T-helper 17 cell (primary cell): ENCODE measurements at regions not wholly inside any gene's neighbourhood (a gene's known extent, or its start where the extent isn't known, plus 50 kb on each side); places are given as distances from the start of the nearest gene placed in this dataset.

Experiments
- ATAC-seq: fragments of 150-1000 bp; cut with Tn5 transposase; 2 replicates; pipeline ENCODE4 v1.10.0; 2021; ENCODE audit warnings: mild to moderate bottlenecking, moderate library complexity
- DNase-seq, 3 donors: peaks; one replicate each; pipeline versions ENCODE4 v3.0.0 to v3.0.0-alpha.2; 2020 to 2021
- H3K9me3 ChIP-seq: one replicate; pipeline ENCODE4 v1.7.0; 2013; ENCODE audit warnings: low read length, mild to moderate bottlenecking; ENCODE audit not compliant: control insufficient read depth, poor library complexity, severe bottlenecking
- H3K27ac Mint-ChIP-seq: one replicate; pipeline ENCODE4 v1.8.0; 2022; ENCODE audit warnings: mild to moderate bottlenecking, moderate library complexity, mixed read lengths
- H3K27me3 Mint-ChIP-seq: one replicate; pipeline ENCODE4 v1.8.0; 2022; ENCODE audit warnings: mixed read lengths
- H3K36me3 Mint-ChIP-seq: one replicate; pipeline ENCODE4 v1.8.0; 2022; ENCODE audit warnings: low read depth, mixed read lengths
- H3K4me1 Mint-ChIP-seq: one replicate; pipeline ENCODE4 v1.8.0; 2022; ENCODE audit warnings: mild to moderate bottlenecking, mixed read lengths
- H3K4me3 Mint-ChIP-seq: one replicate; pipeline ENCODE4 v1.8.0; 2022; ENCODE audit warnings: mild to moderate bottlenecking, moderate library complexity, mixed read lengths

DNA sequence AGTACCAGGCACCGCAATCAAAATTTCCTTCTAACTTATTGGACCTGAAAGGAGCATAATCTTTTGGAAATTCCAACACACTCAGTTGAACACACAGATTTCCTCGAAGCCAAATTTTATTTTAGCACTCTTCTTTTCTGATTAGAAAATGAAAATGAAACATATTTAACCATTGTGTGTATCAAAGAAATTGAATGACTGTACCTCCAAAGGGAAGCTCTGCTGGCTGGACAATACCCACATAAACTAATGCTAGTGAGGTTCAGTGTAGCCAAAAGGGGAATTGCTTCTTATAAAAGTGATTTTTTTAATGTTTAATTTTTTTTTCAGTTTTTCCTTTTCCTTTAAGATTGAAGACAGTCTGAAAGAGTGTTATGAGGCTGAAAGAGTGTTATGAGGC lies 239.6 kb upstream of the NREP start:
- no peak for ATAC-seq
- Mint-ChIP-seq H3K4me1 (no peaks in the 10 kb centered on the region), H3K4me3 (no peak overlapping the region), H3K36me3 (no peaks in the 10 kb centered on the region), H3K27ac (no peak overlapping the region), H3K27me3 (no peaks in the 10 kb centered on the region)
- no peaks in the 10 kb centered on the region for H3K9me3 ChIP-seq
- DNase-seq, result no peak

- no peak overlapping the region for H3K4me3 Mint-ChIP-seq
- H3K4me1 Mint-ChIP-seq, result no peaks in the 10 kb centered on the region
- no peaks in the 10 kb centered on the region for H3K36me3 Mint-ChIP-seq
- ATAC-seq (no peak), DNase-seq (no peak)
- H3K27ac Mint-ChIP-seq, result no peak overlapping the region
- H3K9me3 ChIP-seq, result no peaks in the 10 kb centered on the region
- no peaks in the 10 kb centered on the region for H3K27me3 Mint-ChIP-seq
Observed at GRCh38 chr5:111995701-111996100, 238.7 kb upstream of the NREP start.

- H3K9me3 ChIP-seq, result no peaks in the 10 kb centered on the region
- ATAC-seq (no peak), DNase-seq (no peak)
- Mint-ChIP-seq H3K4me1 (no peaks in the 10 kb centered on the region), H3K27me3 (no peaks in the 10 kb centered on the region), H3K4me3 (no peak overlapping the region), H3K27ac (no peak overlapping the region), H3K36me3 (no peaks in the 10 kb centered on the region)
Observed at GRCh38 chr5:111993242-111993641, 236.2 kb upstream of the NREP start.

GRCh38 chr5:111984044-111984443 lies 227.1 kb upstream of the NREP start:
- DNase-seq (no peak), ATAC-seq (no peak)
- no peaks in the 10 kb centered on the region for H3K9me3 ChIP-seq
- H3K36me3 Mint-ChIP-seq, result no peaks in the 10 kb centered on the region
- H3K27me3 Mint-ChIP-seq, result no peaks in the 10 kb centered on the region
- H3K4me1 Mint-ChIP-seq, result no peaks in the 10 kb centered on the region
- H3K4me3 Mint-ChIP-seq, result no peak overlapping the region
- no peak overlapping the region for H3K27ac Mint-ChIP-seq

- no peak for ATAC-seq
- Mint-ChIP-seq H3K27me3 (no peaks in the 10 kb centered on the region), H3K4me3 (no peak overlapping the region), H3K27ac (no peak overlapping the region), H3K36me3 (no peaks in the 10 kb centered on the region), H3K4me1 (no peaks in the 10 kb centered on the region)
- no peaks in the 10 kb centered on the region for H3K9me3 ChIP-seq
- DNase-seq, result no peak
Observed at GRCh38 chr5:111983459-111983858, 226.5 kb upstream of the NREP start.

- Mint-ChIP-seq H3K27me3 (peaks cover 11% of the 10 kb centered on the region), H3K36me3 (no peaks in the 10 kb centered on the region), H3K4me3 (no peak overlapping the region), H3K4me1 (no peaks in the 10 kb centered on the region), H3K27ac (no peak overlapping the region)
- ATAC-seq (no peak), DNase-seq (no peak)
- no peaks in the 10 kb centered on the region for H3K9me3 ChIP-seq
Observed at GRCh38 chr5:111977436-111977829, 220.4 kb upstream of the NREP start.

DNA sequence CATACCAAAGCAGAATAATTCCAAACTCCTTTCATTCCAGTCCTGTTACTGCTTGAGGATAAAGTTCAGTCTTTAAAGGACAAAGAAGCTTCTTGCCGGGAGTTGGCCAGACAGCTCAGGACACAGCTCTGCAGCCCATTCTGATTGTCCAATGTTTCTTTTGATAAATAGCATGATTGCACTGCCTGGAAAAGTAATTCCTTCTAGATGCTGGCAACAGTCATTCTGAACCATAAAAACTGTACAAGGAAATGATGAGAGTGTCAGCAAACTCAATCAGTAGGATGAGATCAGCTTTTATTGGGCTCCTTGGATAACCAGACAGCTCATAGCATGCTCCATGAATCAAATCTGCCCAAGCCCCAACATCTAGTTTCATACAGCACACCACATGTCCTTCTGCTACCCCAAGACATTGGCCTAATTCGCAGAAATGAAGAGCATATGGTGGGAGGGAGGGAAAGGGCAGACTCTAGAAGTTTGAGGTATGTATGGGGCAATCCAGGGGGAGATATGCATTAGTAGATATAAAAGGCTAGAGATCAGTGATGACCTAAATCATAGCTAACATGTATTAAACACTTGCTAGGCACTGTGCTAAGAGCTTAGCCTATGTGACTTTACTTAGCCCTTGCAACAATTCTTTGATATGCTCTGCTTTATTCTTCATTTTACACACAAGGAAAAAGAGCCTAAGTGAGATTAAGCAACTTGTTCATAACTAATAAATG lies 219.9 kb upstream of the NREP start:
- H3K4me1 Mint-ChIP-seq, result no peaks in the 10 kb centered on the region
- no peak overlapping the region for H3K4me3 Mint-ChIP-seq
- no peaks in the 10 kb centered on the region for H3K36me3 Mint-ChIP-seq
- peaks cover 11% of the 10 kb centered on the region for H3K27me3 Mint-ChIP-seq
- ATAC-seq, result no peak
- DNase-seq, result no peak
- H3K9me3 ChIP-seq, result no peaks in the 10 kb centered on the region
- H3K27ac Mint-ChIP-seq, result no peak overlapping the region

DNA sequence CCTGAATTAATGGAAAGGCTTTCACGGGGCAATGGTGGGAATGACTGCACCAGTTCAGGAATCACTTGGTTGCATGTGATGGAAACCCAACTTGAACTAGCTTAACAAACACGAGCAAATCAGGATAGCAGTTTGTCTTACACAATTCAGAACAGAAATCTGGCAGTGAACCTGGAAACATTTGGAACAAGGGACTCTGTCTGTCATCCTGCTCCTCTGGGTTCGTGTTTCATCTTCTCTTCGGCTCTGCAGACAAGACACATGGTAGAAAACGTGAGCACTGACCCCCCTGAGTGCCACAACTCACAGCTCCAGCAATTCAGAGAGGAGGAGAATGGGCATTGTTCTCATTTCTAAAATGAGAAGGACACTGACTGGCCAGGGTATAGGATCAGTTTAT lies 218.1 kb upstream of the NREP start:
- no peaks in the 10 kb centered on the region for H3K4me1 Mint-ChIP-seq
- no peak overlapping the region for H3K27ac Mint-ChIP-seq
- ATAC-seq, result no peak
- H3K4me3 Mint-ChIP-seq, result no peak overlapping the region
- peaks cover 11% of the 10 kb centered on the region for H3K27me3 Mint-ChIP-seq
- DNase-seq, result no peak
- no peaks in the 10 kb centered on the region for H3K9me3 ChIP-seq
- no peaks in the 10 kb centered on the region for H3K36me3 Mint-ChIP-seq

- H3K27ac Mint-ChIP-seq, result no peak overlapping the region
- no peak for ATAC-seq
Observed at GRCh38 chr5:111973961-111974360, 217.0 kb upstream of the NREP start.

GRCh38 chr5:111972548-111972947 lies 215.6 kb upstream of the NREP start:
- Mint-ChIP-seq H3K27me3 (peaks cover 21% of the 10 kb centered on the region), H3K27ac (no peak overlapping the region), H3K4me1 (no peaks in the 10 kb centered on the region), H3K4me3 (no peak overlapping the region), H3K36me3 (no peaks in the 10 kb centered on the region)
- DNase-seq (no peak), ATAC-seq (no peak)
- no peaks in the 10 kb centered on the region for H3K9me3 ChIP-seq

More at GRCh38 chr5:111973961-111974360, 217.0 kb upstream of the NREP start:
- H3K27me3 Mint-ChIP-seq, result peaks cover 17% of the 10 kb centered on the region
- no peak overlapping the region for H3K4me3 Mint-ChIP-seq
- no peak for DNase-seq
- H3K36me3 Mint-ChIP-seq, result no peaks in the 10 kb centered on the region
- H3K9me3 ChIP-seq, result no peaks in the 10 kb centered on the region
- no peaks in the 10 kb centered on the region for H3K4me1 Mint-ChIP-seq

GRCh38 chr5:111972080-111972479 lies 215.1 kb upstream of the NREP start:
- DNase-seq (no peak), ATAC-seq (no peak)
- H3K27ac Mint-ChIP-seq, result no peak overlapping the region
- no peaks in the 10 kb centered on the region for H3K4me1 Mint-ChIP-seq
- peaks cover 21% of the 10 kb centered on the region for H3K27me3 Mint-ChIP-seq
- no peak overlapping the region for H3K4me3 Mint-ChIP-seq
- no peaks in the 10 kb centered on the region for H3K36me3 Mint-ChIP-seq
- no peaks in the 10 kb centered on the region for H3K9me3 ChIP-seq

DNA sequence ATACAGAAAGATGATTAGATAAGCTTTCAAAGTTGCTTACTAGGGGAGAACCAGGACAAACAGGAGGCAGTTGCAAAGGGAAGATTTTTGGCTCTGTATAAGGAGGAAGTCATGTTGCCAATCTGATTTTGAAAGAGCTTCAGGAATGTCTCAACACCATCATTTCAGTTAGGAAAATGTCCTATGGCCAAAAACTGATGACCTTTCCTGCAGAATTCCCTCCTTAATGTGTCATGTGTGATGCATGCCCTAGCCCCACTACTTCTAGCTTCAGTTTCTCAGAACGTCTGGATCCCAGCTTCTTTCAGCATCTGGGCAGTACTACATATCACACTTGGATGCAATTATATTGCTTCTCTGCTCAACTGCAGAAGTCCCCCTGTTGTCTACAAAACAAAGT lies 211.5 kb upstream of the NREP start:
- ATAC-seq (no peak), DNase-seq (no peak)
- H3K27me3 Mint-ChIP-seq, result peaks cover 13% of the 10 kb centered on the region
- H3K36me3 Mint-ChIP-seq, result no peaks in the 10 kb centered on the region
- H3K27ac Mint-ChIP-seq, result no peak overlapping the region
- H3K9me3 ChIP-seq, result no peaks in the 10 kb centered on the region
- H3K4me3 Mint-ChIP-seq, result no peak overlapping the region
- no peaks in the 10 kb centered on the region for H3K4me1 Mint-ChIP-seq

- H3K9me3 ChIP-seq, result no peaks in the 10 kb centered on the region
- no peak for ATAC-seq
- peaks cover 10% of the 10 kb centered on the region for H3K27me3 Mint-ChIP-seq
- no peaks in the 10 kb centered on the region for H3K4me1 Mint-ChIP-seq
- no peak overlapping the region for H3K4me3 Mint-ChIP-seq
- H3K36me3 Mint-ChIP-seq, result no peaks in the 10 kb centered on the region
- no peak overlapping the region for H3K27ac Mint-ChIP-seq
- DNase-seq, result no peak
Observed at GRCh38 chr5:111967463-111967862, 210.5 kb upstream of the NREP start.

GRCh38 chr5:111966290-111966689 lies 209.3 kb upstream of the NREP start:
- no peak overlapping the region for H3K4me3 Mint-ChIP-seq
- H3K27ac Mint-ChIP-seq, result no peak overlapping the region
- ATAC-seq (no peak), DNase-seq (no peak)
- H3K36me3 Mint-ChIP-seq, result no peaks in the 10 kb centered on the region
- no peaks in the 10 kb centered on the region for H3K9me3 ChIP-seq
- no peaks in the 10 kb centered on the region for H3K4me1 Mint-ChIP-seq
- peaks cover 10% of the 10 kb centered on the region for H3K27me3 Mint-ChIP-seq
